ENCODE measurements at regions not wholly inside any gene's neighbourhood (a gene's known extent, or its start where the extent isn't known, plus 50 kb on each side); places are given as distances from the start of the nearest gene placed in this dataset.
A peak's percentile ranks its signal among the peaks of the same experiment; 100 is the strongest.

GRCh38 chrX:131779306-131779705 lies 235.4 kb downstream of the OR13H1 start:
- no peak for DNase-seq

GRCh38 chrX:131779741-131780140 lies 235.9 kb downstream of the OR13H1 start:
- DNase-seq, result no peak

DNA sequence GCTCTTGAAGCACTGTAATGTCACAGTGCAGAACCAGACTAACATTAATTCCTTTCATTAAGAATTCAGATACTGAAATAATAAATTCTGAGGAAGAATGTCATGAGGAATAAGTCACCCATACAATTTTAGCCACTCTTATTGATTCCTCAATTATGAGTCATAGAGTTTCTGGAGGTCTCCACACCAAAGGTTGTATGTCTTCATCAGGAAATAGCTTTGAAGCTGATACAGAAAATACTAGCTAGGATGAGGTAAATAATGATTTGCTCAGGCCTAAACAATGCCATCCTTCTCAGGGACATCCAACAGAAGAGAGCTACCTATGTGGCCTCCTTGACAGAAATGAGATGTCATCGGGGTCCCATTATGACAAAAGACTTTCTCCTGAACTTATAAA lies 238.8 kb downstream of the OR13H1 start:
- no peak for DNase-seq

DNA sequence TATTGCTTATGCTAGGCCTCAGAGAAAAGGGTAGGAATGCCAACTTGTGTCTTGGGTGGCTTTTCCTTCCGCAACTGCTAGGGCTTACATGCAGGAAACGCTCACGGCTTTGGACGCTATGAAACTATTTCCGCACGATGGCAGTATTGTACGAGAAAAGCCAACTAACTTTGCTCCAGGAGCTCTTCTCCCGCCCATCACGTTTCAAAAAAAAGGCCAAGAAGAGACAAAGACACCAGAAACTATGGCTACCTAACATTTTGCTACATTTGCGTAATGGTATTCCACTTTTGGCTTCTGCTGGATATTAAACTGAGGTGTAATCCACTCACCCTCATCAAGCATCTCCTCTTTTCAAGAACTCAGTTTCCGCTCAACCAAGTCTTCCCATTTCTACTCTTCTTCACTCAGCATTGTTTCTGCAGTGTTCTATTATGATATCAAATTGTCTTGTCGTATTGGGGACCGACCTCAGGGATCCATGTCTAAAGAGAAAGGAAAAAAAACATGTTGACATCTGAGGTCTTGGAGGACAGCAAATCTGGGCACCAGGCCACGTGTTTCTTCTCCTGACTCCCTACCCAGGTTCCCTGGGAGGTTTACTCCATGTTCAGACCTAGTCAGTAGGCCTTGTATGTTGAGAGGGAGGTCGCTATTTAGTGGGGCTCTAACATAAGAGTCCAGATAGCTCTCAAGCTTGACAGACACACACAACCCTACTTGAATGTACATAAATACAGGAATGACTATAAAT lies 239.4 kb upstream of the STK26 start:
- peak in 3 of 6 experiments; percentile 48 to 91 (median 90) for DNase-seq

DNA sequence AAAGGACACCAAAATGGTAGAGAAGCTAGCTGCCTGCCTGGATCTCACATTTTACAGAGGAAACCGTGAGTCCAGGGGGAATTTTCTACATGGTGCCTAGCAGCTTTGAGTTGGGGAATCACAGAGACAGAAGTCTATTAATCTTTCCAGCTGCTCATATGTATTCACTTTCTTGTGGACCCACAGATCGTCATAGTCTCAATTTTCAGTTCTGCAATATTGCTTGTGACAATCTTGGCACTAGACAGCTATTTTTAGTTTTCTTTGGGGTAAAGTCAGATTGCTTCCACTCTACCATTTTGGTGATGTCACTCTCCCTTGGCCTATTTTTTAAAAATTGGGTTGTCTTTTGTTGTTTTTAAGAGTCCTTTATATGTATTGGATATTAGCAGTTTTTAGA lies 233.4 kb upstream of the STK26 start:
- DNase-seq, result no peak

DNA sequence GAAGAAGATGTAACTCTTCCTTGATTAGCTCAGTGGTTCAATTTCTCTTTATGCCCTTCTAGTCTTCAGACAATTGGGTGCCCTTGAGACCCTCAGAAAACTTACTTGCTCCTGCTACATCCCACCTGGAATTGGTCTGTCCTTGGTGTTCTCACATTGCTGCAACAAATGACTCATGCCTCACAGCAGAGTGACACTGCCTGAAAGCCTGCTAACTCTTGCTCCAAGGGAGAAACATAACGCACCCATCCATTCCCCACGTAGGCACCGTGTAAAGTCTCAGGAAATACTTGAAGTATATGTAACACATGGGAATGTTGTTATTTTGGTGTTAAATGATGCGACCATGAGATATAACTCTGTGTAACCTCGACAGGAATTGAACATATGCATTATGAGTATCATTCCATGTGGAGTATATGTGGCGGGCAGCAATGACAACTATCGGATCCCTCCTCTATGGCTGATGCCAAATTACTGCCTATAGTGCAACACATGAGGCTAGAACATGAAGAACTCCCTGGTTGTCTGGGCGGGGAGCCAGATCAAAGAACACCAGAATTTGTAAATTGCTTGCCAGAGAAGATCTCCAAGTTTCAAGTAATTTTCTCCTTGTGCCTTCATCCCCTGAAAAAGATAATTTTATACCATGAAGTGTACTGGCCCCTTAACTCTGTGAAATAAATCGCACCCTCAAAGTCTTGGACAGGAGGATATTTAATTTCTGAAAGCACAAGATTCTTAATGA lies 231.3 kb upstream of the STK26 start:
- no peak for DNase-seq

DNA sequence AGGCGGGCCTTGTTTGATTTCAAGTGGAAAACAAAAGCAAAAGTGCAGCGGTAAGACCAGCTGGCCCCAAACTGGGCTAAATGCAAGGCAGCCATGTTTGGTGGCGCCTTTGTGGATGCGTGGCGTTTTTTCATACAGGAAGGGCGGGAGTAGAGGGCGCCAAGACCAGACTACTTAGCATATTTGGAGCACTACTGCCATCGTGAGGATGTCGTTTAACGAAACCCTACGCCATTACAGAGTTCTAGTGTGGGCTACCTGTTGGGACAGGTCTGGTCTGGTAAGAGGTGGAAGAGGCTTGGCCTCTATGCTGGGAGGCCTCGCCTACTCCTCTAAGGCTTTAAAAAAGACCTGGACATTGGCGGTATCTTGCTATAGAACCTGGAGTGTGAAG lies 230.7 kb upstream of the STK26 start:
- DNase-seq, result peak in 3 of 6 experiments; percentile 74 to 93 (median 91)

DNA sequence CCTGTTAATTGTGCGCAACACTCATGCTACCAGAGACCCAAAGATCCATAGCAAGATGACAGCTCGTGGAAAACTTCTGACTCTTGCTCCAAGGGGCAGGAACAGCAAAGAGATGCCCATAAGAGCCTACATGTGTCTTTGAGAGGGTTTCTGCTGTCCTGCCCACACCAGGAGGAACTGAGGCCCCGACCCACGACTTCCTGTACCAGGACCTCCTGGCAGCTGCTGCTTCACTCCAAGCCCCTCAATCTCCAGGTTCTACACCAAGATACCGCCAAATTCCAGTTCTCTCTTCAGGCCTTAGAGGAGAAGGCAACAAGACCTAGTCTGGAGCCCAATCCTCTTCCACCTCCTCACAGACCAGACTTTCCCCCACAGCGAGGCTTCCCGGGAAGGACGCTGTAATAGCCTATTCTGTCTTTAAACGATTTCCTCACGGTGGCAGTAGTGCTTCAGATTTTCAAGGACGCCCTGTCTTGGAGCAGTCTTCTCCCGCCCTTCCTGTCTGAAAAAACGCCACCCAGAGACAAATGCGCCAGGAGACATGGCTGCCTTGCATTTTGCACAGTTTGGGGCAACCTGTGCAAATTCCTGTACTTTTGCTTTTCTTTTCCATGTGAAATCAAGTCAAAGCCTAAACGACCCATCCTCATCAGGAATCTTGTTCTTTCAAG lies 230.2 kb upstream of the STK26 start:
- DNase-seq, result peak in 3 of 6 experiments; percentile 67 to 92 (median 91)

- no peak for DNase-seq
Measured at GRCh38 chrX:131795442-131796229, 227.5 kb upstream of the STK26 start.

DNA sequence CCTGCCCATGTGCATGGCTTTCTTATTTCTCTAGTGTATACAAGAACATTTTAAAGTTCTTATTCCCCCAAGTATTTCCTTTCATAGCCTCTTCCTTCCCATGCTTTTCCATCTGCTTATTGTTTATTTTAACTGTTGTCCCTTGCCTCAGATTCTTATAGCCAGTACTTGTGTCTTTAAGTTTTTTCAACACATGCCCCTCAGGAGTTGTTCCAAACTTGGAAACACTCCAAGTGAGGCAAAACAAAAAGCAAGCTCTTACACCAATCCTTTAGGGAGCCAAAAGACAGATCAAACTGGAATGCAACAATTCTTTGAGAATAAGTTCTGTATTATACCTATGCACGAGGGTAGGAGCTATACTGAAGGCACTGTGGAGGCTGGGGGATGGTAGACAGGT lies 222.0 kb upstream of the STK26 start:
- DNase-seq, result no peak

- DNase-seq, result no peak
Measured at GRCh38 chrX:131801911-131802310, 221.2 kb upstream of the STK26 start.

GRCh38 chrX:131802836-131803626 lies 220.1 kb upstream of the STK26 start:
- DNase-seq, result peak in 4 of 6 experiments; percentile 0 to 88 (median 76)

- DNase-seq, result peak; percentile 71 to 98 (median 80)
Measured at GRCh38 chrX:131812847-131813825, 210.0 kb upstream of the STK26 start.

GRCh38 chrX:131816551-131817136 lies 206.5 kb upstream of the STK26 start:
- DNase-seq, result peak; percentile 48 to 94 (median 74)

GRCh38 chrX:131818297-131818936 lies 204.7 kb upstream of the STK26 start:
- no peak for DNase-seq

DNA sequence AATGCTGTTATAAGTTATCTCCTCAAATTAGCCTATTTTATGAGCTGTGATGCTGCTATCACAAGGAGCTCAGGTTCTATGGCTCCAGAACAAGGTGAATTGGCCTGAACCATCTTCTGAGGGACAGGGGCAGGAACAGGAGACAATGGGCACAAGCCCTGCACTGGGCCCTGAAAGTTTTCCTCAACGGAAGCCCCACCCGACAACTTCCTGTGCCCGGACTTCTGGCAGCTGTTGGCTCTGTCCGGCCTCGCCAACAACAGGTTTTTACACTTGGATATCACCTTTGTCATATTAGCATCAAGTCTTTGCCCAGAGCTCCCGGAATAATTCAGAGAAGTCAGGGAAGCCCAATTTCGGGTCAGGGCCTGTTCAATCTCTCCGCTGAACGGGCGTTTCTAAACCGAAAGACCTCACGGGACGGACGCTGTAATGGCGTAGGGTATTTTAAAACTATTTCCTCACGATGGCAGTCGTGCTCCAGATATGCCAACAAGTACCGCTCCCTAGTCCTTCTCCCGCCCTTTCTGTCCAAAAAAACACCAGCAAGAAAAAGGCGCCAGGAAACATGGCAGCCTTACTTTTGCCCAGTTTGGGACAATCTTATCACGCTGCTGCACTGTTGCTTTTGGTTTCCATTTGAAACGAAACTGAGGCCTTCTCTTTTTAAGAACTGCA lies 201.0 kb upstream of the STK26 start:
- DNase-seq, result peak in 3 of 6 experiments; percentile 55 to 94 (median 91)

DNA sequence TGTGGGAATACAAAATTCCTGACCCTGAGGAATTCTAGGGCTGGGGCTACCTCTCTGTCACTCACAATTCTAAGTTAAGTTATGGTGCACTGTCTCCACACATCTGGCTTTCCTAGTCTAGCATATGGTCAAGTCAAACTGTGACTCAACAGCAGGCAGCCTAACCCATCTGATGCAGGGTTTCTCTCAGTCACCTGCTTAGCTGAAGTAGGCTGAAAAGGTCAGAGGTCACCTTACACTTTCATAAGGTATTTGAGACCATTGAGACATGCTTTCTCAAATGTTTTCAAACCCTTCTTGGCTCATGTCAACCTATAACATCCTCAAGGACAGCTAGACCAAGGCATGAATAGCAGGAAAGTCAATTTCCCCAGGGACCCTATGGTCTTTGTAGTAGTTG lies 196.5 kb upstream of the STK26 start:
- no peak for DNase-seq

GRCh38 chrX:131827935-131828334 lies 195.2 kb upstream of the STK26 start:
- DNase-seq, result peak in 5 of 6 experiments; percentile 15 to 74 (median 33)

DNA sequence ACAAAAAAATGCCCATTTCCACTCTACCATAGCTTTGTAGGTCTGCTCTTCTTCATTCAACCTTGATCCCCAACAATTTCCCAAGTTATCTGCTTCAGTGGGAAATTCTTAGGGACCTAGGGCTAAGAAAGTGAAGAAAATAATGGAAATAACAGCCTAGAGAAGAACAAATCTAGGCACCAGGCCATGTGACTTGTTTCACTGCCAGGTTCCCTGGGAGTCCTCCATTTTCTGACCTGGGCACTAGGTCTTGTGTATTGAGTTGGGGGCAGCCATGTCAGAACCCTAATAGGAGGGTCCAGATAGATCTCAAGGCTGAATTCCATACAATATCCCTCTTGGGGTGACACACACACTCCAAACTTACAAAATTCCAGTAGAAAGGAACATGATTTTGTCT lies 194.6 kb upstream of the STK26 start:
- DNase-seq, result no peak
